ENCODE measurements at regions not wholly inside any gene's neighbourhood (a gene's known extent, or its start where the extent isn't known, plus 50 kb on each side); places are given as distances from the start of the nearest gene placed in this dataset.

DNA sequence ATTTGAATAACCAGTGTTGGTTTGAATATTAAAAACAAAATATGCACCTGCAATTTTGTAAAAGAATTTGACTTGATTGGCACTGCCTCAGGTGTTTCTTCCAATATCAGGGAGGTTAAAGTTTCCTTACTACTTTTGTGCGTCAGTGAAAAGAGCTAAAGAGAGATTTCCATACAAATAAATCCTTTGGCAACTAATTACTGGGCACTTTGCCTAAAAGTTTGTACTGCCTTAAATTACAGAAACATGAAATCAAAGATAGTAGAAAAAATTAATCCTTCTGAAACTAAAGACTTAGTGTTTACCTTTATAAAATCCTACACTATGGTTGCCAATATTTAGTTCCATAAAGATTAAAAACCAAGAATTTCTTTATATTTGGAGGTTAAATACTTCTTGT lies 72.5 kb downstream of the DNAJB9 start:
- Histone ChIP-seq H3K9me3 (replicated peaks; ENCODE audit: insufficient read depth, low read length) (no peaks in the 10 kb centered on the region), H3K79me2 (ENCODE audit: low read length) (no peaks in the 10 kb centered on the region), H3F3A (ENCODE audit: insufficient read depth, low read length) (no peaks in the 10 kb centered on the region), H3K4me2 (ENCODE audit: low read depth, low read length) (no peak overlapping the region), H3K9ac (ENCODE audit: low read length) (no peak overlapping the region), H3K27ac (ENCODE audit: low read length) (no peak overlapping the region), H3K27me3 (replicated peaks; ENCODE audit: insufficient read depth, low read length) (no peaks in the 10 kb centered on the region), H3K4me3 (ENCODE audit: low read length) (no peak overlapping the region), H3K36me3 (replicated peaks; ENCODE audit: insufficient read depth, low read length) (no peaks in the 10 kb centered on the region), H4K20me1 (ENCODE audit: insufficient read depth, low read length) (no peaks in the 10 kb centered on the region), H2AFZ (ENCODE audit: low read length) (no peak overlapping the region), H3K9me2 (replicated peaks; ENCODE audit: insufficient read depth, low read length) (no peaks in the 10 kb centered on the region), H3K4me1 (ENCODE audit: low read length) (no peaks in the 10 kb centered on the region)
- DNase-seq = no peak
- no peak for TF ChIP-seq EZH2 (optimal IDR thresholded peaks at IDR 0.05; ENCODE audit: low read depth, low read length)
- no peak for TF ChIP-seq EZH2phosphoT487 (IDR thresholded peaks at IDR 0.05; ENCODE audit: low read length)
- TF ChIP-seq, protein P1, sequence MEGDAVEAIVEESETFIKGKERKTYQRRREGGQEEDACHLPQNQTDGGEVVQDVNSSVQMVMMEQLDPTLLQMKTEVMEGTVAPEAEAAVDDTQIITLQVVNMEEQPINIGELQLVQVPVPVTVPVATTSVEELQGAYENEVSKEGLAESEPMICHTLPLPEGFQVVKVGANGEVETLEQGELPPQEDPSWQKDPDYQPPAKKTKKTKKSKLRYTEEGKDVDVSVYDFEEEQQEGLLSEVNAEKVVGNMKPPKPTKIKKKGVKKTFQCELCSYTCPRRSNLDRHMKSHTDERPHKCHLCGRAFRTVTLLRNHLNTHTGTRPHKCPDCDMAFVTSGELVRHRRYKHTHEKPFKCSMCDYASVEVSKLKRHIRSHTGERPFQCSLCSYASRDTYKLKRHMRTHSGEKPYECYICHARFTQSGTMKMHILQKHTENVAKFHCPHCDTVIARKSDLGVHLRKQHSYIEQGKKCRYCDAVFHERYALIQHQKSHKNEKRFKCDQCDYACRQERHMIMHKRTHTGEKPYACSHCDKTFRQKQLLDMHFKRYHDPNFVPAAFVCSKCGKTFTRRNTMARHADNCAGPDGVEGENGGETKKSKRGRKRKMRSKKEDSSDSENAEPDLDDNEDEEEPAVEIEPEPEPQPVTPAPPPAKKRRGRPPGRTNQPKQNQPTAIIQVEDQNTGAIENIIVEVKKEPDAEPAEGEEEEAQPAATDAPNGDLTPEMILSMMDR (IDR thresholded peaks at IDR 0.05; ENCODE audit: low read length) = no peak

DNA sequence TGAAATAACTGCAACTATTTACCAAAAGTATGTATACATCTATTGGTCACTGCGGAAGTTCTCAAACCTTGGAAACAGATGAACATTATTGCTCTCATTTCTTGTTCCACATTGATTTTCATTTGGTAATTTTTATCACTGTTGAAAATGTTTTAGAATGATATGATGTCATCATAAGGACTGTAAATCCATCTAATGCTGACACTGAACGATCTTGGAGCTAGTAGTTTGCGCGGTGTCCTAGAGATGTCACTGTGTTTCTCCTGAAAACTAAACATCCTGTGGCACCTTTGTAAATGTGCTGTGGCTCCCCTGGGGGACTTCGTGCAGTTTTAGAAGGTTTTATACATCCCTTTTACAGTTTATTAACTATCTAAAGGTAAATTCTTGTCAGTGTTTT lies 73.5 kb downstream of the DNAJB9 start:
- DNase-seq = no peak
- Histone ChIP-seq H3K9ac (ENCODE audit: low read length) (no peak overlapping the region), H3K9me2 (replicated peaks; ENCODE audit: insufficient read depth, low read length) (no peaks in the 10 kb centered on the region), H3K27ac (ENCODE audit: low read length) (no peak overlapping the region), H3K36me3 (replicated peaks; ENCODE audit: insufficient read depth, low read length) (no peaks in the 10 kb centered on the region), H4K20me1 (ENCODE audit: insufficient read depth, low read length) (no peaks in the 10 kb centered on the region), H3K79me2 (ENCODE audit: low read length) (no peaks in the 10 kb centered on the region), H3K9me3 (replicated peaks; ENCODE audit: insufficient read depth, low read length) (no peaks in the 10 kb centered on the region), H3K4me3 (ENCODE audit: low read length) (no peak overlapping the region), H3K4me1 (ENCODE audit: low read length) (no peaks in the 10 kb centered on the region), H2AFZ (ENCODE audit: low read length) (peak overlapping the region; percentile 21; the same call in 1 of the 2 replicates), H3K27me3 (replicated peaks; ENCODE audit: insufficient read depth, low read length) (no peaks in the 10 kb centered on the region), H3F3A (ENCODE audit: insufficient read depth, low read length) (no peaks in the 10 kb centered on the region), H3K4me2 (ENCODE audit: low read depth, low read length) (no peak overlapping the region)
- TF ChIP-seq EZH2phosphoT487 (IDR thresholded peaks at IDR 0.05; ENCODE audit: low read length) (no peak), EZH2 (optimal IDR thresholded peaks at IDR 0.05; ENCODE audit: low read depth, low read length) (no peak)
- TF ChIP-seq, protein P1 (IDR thresholded peaks at IDR 0.05; ENCODE audit: low read length) = no peak

- Histone ChIP-seq H3K9me2 (replicated peaks; ENCODE audit: insufficient read depth, low read length) (no peaks in the 10 kb centered on the region), H3K4me2 (ENCODE audit: low read depth, low read length) (no peak overlapping the region), H3K9me3 (replicated peaks; ENCODE audit: insufficient read depth, low read length) (no peaks in the 10 kb centered on the region), H4K20me1 (ENCODE audit: insufficient read depth, low read length) (no peaks in the 10 kb centered on the region), H3K9ac (ENCODE audit: low read length) (no peak overlapping the region), H3K79me2 (ENCODE audit: low read length) (no peaks in the 10 kb centered on the region), H2AFZ (ENCODE audit: low read length) (no peak overlapping the region), H3K27ac (ENCODE audit: low read length) (no peak overlapping the region), H3K36me3 (replicated peaks; ENCODE audit: insufficient read depth, low read length) (no peaks in the 10 kb centered on the region), H3K4me3 (ENCODE audit: low read length) (no peak overlapping the region), H3F3A (ENCODE audit: insufficient read depth, low read length) (no peaks in the 10 kb centered on the region), H3K4me1 (ENCODE audit: low read length) (no peaks in the 10 kb centered on the region), H3K27me3 (replicated peaks; ENCODE audit: insufficient read depth, low read length) (no peaks in the 10 kb centered on the region)
- no peak for DNase-seq
- TF ChIP-seq EZH2phosphoT487 (IDR thresholded peaks at IDR 0.05; ENCODE audit: low read length) = no peak
- TF ChIP-seq, protein P1 (IDR thresholded peaks at IDR 0.05; ENCODE audit: low read length) = no peak
- no peak for TF ChIP-seq EZH2 (optimal IDR thresholded peaks at IDR 0.05; ENCODE audit: low read depth, low read length)
Measured at GRCh38 chr7:108648989-108649388, 79.3 kb downstream of the DNAJB9 start.

All from MM.1S (cell line).